ENCODE measurements at regions not wholly inside any gene's neighbourhood (a gene's known extent, or its start where the extent isn't known, plus 50 kb on each side); places are given as distances from the start of the nearest gene placed in this dataset.

DNA sequence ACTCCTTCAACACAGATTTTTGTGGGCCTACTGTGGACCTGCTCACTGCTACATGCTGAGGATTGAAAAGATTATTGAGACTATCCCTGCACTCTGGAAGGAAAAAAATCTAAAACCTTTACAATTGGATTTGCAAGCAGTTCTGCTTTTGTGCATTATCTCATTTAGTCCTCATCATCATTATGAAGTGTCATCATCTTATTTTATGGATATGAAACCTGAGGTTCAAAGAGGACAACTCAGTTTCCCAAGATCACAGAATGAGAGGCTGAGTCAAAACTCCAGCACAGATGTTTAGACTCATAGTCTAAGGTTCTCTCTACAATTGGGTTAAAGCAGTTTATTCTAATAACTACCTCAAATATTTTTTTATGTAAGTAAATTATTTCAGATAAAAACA lies 160.2 kb upstream of the MARCKS start:
- H3K27ac ChIP-seq (ENCODE audit: low read depth, low read length) = no peak overlapping the region
- peak overlapping the region; percentile 65 for H2AFZ ChIP-seq (ENCODE audit: low read depth, low read length, poor library complexity, severe bottlenecking)
- H3K4me2 ChIP-seq (ENCODE audit: low read length) = peak overlapping the region; percentile 27; the same call in 1 of the 2 replicates
- DNase-seq (ENCODE audit: low read depth, low spot score) = no peak
- no peak overlapping the region for H3K9ac ChIP-seq (ENCODE audit: low read length)
- no peaks in the 10 kb centered on the region for H3K36me3 ChIP-seq (ENCODE audit: control insufficient read depth in 1 of 2, insufficient read depth in 2 of 2, low read length in 2 of 2)
- no peak overlapping the region for H3K4me3 ChIP-seq (replicated peaks in 1 of 2; ENCODE audit: low read depth in 1 of 2, low read length in 2 of 2)
- TF ChIP-seq SIN3A (IDR thresholded peaks at IDR 0.05; ENCODE audit: low read depth) (no peak), SP1 (IDR thresholded peaks at IDR 0.05; ENCODE audit: low read depth) (no peak), TCF7L2 (IDR thresholded peaks at IDR 0.05; ENCODE audit: borderline replicate concordance, extremely low read depth, insufficient read depth, insufficient read length) (no peak), FOSL1 (IDR thresholded peaks at IDR 0.05; ENCODE audit: low read depth) (no peak), CBX3 (IDR thresholded peaks at IDR 0.05; ENCODE audit: low read depth) (no peak), YY1 (IDR thresholded peaks at IDR 0.05; ENCODE audit: extremely low read depth, insufficient replicate concordance, low read depth, low read length) (no peak), EGR1 (IDR thresholded peaks at IDR 0.05; ENCODE audit: low read depth) (no peak), POLR2AphosphoS5 (IDR thresholded peaks at IDR 0.05; ENCODE audit: low read depth, low read length) (no peak), ZFX (IDR thresholded peaks at IDR 0.05) (no peak), JUND (IDR thresholded peaks at IDR 0.05) (no peak), RAD21 (IDR thresholded peaks at IDR 0.05; ENCODE audit: low read depth) (no peak), CEBPB (IDR thresholded peaks at IDR 0.05; ENCODE audit: low read depth) (no peak)
- TF ChIP-seq, protein P1, sequence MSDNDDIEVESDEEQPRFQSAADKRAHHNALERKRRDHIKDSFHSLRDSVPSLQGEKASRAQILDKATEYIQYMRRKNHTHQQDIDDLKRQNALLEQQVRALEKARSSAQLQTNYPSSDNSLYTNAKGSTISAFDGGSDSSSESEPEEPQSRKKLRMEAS (IDR thresholded peaks at IDR 0.05) = no peak
- TF ChIP-seq, protein P2, sequence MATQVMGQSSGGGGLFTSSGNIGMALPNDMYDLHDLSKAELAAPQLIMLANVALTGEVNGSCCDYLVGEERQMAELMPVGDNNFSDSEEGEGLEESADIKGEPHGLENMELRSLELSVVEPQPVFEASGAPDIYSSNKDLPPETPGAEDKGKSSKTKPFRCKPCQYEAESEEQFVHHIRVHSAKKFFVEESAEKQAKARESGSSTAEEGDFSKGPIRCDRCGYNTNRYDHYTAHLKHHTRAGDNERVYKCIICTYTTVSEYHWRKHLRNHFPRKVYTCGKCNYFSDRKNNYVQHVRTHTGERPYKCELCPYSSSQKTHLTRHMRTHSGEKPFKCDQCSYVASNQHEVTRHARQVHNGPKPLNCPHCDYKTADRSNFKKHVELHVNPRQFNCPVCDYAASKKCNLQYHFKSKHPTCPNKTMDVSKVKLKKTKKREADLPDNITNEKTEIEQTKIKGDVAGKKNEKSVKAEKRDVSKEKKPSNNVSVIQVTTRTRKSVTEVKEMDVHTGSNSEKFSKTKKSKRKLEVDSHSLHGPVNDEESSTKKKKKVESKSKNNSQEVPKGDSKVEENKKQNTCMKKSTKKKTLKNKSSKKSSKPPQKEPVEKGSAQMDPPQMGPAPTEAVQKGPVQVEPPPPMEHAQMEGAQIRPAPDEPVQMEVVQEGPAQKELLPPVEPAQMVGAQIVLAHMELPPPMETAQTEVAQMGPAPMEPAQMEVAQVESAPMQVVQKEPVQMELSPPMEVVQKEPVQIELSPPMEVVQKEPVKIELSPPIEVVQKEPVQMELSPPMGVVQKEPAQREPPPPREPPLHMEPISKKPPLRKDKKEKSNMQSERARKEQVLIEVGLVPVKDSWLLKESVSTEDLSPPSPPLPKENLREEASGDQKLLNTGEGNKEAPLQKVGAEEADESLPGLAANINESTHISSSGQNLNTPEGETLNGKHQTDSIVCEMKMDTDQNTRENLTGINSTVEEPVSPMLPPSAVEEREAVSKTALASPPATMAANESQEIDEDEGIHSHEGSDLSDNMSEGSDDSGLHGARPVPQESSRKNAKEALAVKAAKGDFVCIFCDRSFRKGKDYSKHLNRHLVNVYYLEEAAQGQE (IDR thresholded peaks at IDR 0.05; ENCODE audit: low read depth) = no peak
- ATAC-seq = no peak
- ChIA-PET CTCF (no interaction called here), POLR2A (no interaction called here), RAD21 (ENCODE audit: low non-redundant PET in 1 of 2, low total read pairs in 2 of 2, uncharacterized antibody in 2 of 2, unreplicated experiment in 2 of 2) (no interaction called here)
- no peaks in the 10 kb centered on the region for H3K9me3 ChIP-seq (ENCODE audit: control insufficient read depth in 1 of 2, insufficient read depth in 1 of 2, low read depth in 1 of 2, low read length in 2 of 2)
- no peaks in the 10 kb centered on the region for H3K27me3 ChIP-seq (ENCODE audit: insufficient read depth, low read length)
- intact Hi-C loops (cut with micrococcal nuclease) = no loop called here
- BruUV-seq (replicated peaks) = no TSS peak
- no peaks in the 10 kb centered on the region for H4K20me1 ChIP-seq (ENCODE audit: insufficient read depth)
- H3K4me1 ChIP-seq (ENCODE audit: control insufficient read depth in 1 of 2, insufficient read depth in 2 of 2, low read length in 2 of 2) = peaks cover 5 to 34% of the 10 kb centered on the region in 2 experiments; a peak in 3 of 4 replicates
- no peaks in the 10 kb centered on the region for H3K9me2 ChIP-seq (ENCODE audit: insufficient read depth)
- no peaks in the 10 kb centered on the region for H3K79me2 ChIP-seq (ENCODE audit: insufficient read depth, low read length)
